ENCODE measurements at regions not wholly inside any gene's neighbourhood (a gene's known extent, or its start where the extent isn't known, plus 50 kb on each side); places are given as distances from the start of the nearest gene placed in this dataset.

- Histone ChIP-seq H3K27me3 (no peaks in the 10 kb centered on the region), H3K36me3 (no peaks in the 10 kb centered on the region), H3K4me3 (no peak overlapping the region), H3K9me3 (no peaks in the 10 kb centered on the region), H3K4me1 (ENCODE audit: insufficient read depth) (no peaks in the 10 kb centered on the region), H3K27ac (no peak overlapping the region)
- TF ChIP-seq POLR2A (IDR thresholded peaks at IDR 0.05) (no peak), EP300 (IDR thresholded peaks at IDR 0.05) (no peak), CTCF (IDR thresholded peaks at IDR 0.05) (no peak)
- intact Hi-C loops (cut with DNase I), result no loop called here
- 22 to 30% (median 24%) methylated on average over 4 of the region's 4 CpGs for WGBS, 3 donors
- DNase-seq, result no peak
These were observed 355.9 kb upstream of the TLE4 start for GRCh38 chr9:79215821-79216220.

GRCh38 chr9:79220251-79220650 is 351.5 kb upstream of the TLE4 start:
- DNase-seq, result no peak
- Histone ChIP-seq H3K4me3 (no peak overlapping the region), H3K27ac (no peak overlapping the region), H3K9me3 (no peaks in the 10 kb centered on the region), H3K4me1 (ENCODE audit: insufficient read depth) (no peaks in the 10 kb centered on the region), H3K27me3 (no peaks in the 10 kb centered on the region), H3K36me3 (no peaks in the 10 kb centered on the region)
- intact Hi-C loops (cut with DNase I), result no loop called here
- WGBS, 3 donors, result 63 to 71% (median 68%) methylated on average over 1 of the region's 1 CpG
- TF ChIP-seq CTCF (IDR thresholded peaks at IDR 0.05) (no peak), EP300 (IDR thresholded peaks at IDR 0.05) (no peak), POLR2A (IDR thresholded peaks at IDR 0.05) (no peak)

GRCh38 chr9:79220666-79221065 is 351.1 kb upstream of the TLE4 start:
- DNase-seq, result no peak
- H3K9me3 ChIP-seq, result no peaks in the 10 kb centered on the region

GRCh38 chr9:79221084-79221483 is 350.7 kb upstream of the TLE4 start:
- no peaks in the 10 kb centered on the region for H3K9me3 ChIP-seq
- H3K27me3 ChIP-seq, result no peaks in the 10 kb centered on the region
- intact Hi-C loops (cut with DNase I), result no loop called here
- no peak for DNase-seq
- TF ChIP-seq EP300 (IDR thresholded peaks at IDR 0.05), result no peak
- TF ChIP-seq POLR2A (IDR thresholded peaks at IDR 0.05), result no peak
- TF ChIP-seq CTCF (IDR thresholded peaks at IDR 0.05), result no peak
- H3K36me3 ChIP-seq, result no peaks in the 10 kb centered on the region
- no peak overlapping the region for H3K27ac ChIP-seq
- no peak overlapping the region for H3K4me3 ChIP-seq
- WGBS, 3 donors, result 64 to 76% (median 68%) methylated on average over 1 of the region's 1 CpG
- H3K4me1 ChIP-seq (ENCODE audit: insufficient read depth), result no peaks in the 10 kb centered on the region

More at GRCh38 chr9:79220666-79221065, 351.1 kb upstream of the TLE4 start:
- H3K27me3 ChIP-seq, result no peaks in the 10 kb centered on the region
- no peak for TF ChIP-seq CTCF (IDR thresholded peaks at IDR 0.05)
- no peak for TF ChIP-seq EP300 (IDR thresholded peaks at IDR 0.05)
- no peak overlapping the region for H3K27ac ChIP-seq
- 74 to 86% (median 74%) methylated on average over 1 of the region's 1 CpG for WGBS, 3 donors
- no peak overlapping the region for H3K4me3 ChIP-seq
- H3K4me1 ChIP-seq (ENCODE audit: insufficient read depth), result no peaks in the 10 kb centered on the region
- no peaks in the 10 kb centered on the region for H3K36me3 ChIP-seq
- intact Hi-C loops (cut with DNase I), result no loop called here

GRCh38 chr9:79222483-79222882 is 349.3 kb upstream of the TLE4 start:
- H3K36me3 ChIP-seq, result no peaks in the 10 kb centered on the region
- H3K4me3 ChIP-seq, result no peak overlapping the region
- H3K4me1 ChIP-seq (ENCODE audit: insufficient read depth), result no peaks in the 10 kb centered on the region
- no peak overlapping the region for H3K27ac ChIP-seq
- H3K9me3 ChIP-seq, result no peaks in the 10 kb centered on the region
- no peak for DNase-seq
- 91 to 97% (median 92%) methylated on average over 2 of the region's 2 CpGs for WGBS, 3 donors
- intact Hi-C loops (cut with DNase I), result no loop called here
- TF ChIP-seq CTCF (IDR thresholded peaks at IDR 0.05) (no peak), POLR2A (IDR thresholded peaks at IDR 0.05) (no peak), EP300 (IDR thresholded peaks at IDR 0.05) (no peak)
- no peaks in the 10 kb centered on the region for H3K27me3 ChIP-seq

All from ovary (tissue), 7 donors.